Duodenal mucosa (tissue), 2 donors: ENCODE measurements at regions not wholly inside any gene's neighbourhood (a gene's known extent, or its start where the extent isn't known, plus 50 kb on each side); places are given as distances from the start of the nearest gene placed in this dataset.
A peak's percentile ranks its signal among the peaks of the same experiment; 100 is the strongest.

Source experiments
- H3K27ac ChIP-seq: one replicate; pipeline ENCODE4 v1.7.0; 2013; ENCODE audit warnings: low read depth, low read length
- H3K27me3 ChIP-seq, 2 donors: one replicate each; pipeline ENCODE4 v1.7.0; 2013; ENCODE audit warnings: low read length in 2 of 2, control low read depth in 1 of 2; ENCODE audit not compliant: insufficient read depth in 2 of 2, control insufficient read depth in 1 of 2
- H3K36me3 ChIP-seq, 2 donors: one replicate each; pipeline ENCODE4 v1.7.0; 2013; ENCODE audit warnings: low read length in 2 of 2, control low read depth in 1 of 2; ENCODE audit not compliant: insufficient read depth in 2 of 2, control insufficient read depth in 1 of 2
- H3K4me1 ChIP-seq, 2 donors: one replicate each; pipeline ENCODE4 v1.7.0; 2013; ENCODE audit warnings: low read length in 2 of 2, control low read depth in 1 of 2; ENCODE audit not compliant: insufficient read depth in 2 of 2, control insufficient read depth in 1 of 2
- H3K4me3 ChIP-seq, 2 donors: one replicate each; pipeline ENCODE4 v1.7.0; 2013; ENCODE audit warnings: low read length in 2 of 2, low read depth in 1 of 2
- H3K9ac ChIP-seq, 2 donors: one replicate each; pipeline ENCODE4 v1.7.0; 2013; ENCODE audit warnings: low read length in 2 of 2, low read depth in 1 of 2
- H3K9me3 ChIP-seq, 2 donors: one replicate each; pipeline ENCODE4 v1.7.0; 2013; ENCODE audit warnings: low read length in 2 of 2, control low read depth in 1 of 2; ENCODE audit not compliant: control insufficient read depth in 1 of 2

DNA sequence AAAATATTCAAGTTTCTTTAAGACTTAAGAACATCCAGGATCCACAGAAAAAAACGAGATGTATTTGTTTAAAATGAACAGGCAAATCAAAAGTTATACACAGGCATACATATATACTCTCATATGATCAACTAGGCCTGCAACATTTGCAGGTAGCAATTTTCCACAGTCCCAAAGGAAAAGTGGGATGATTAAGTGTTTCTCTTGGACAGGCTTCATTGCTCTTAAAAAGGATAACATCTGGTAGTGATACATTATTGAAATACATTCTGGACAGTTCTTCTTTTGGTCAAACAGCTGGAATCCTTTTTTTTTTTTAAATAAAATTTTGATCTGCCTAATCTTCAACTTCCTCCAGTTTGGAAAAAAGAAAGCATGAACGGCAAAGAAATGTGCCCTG is 114.8 kb upstream of the TDRD3 start:
- H3K4me1 ChIP-seq: no peaks in the 10 kb centered on the region
- H3K9ac ChIP-seq: no peak overlapping the region
- H3K27me3 ChIP-seq: no peaks in the 10 kb centered on the region
- no peak overlapping the region for H3K27ac ChIP-seq
- no peaks in the 10 kb centered on the region for H3K36me3 ChIP-seq
- H3K9me3 ChIP-seq: no peaks in the 10 kb centered on the region
- H3K4me3 ChIP-seq: no peak overlapping the region

GRCh38 chr13:60282708-60283107 is 114.3 kb upstream of the TDRD3 start:
- Histone ChIP-seq H3K9me3 (no peaks in the 10 kb centered on the region), H3K27ac (no peak overlapping the region), H3K4me1 (no peaks in the 10 kb centered on the region), H3K27me3 (no peaks in the 10 kb centered on the region), H3K4me3 (no peak overlapping the region), H3K9ac (no peak overlapping the region), H3K36me3 (no peaks in the 10 kb centered on the region)

- H3K9me3 ChIP-seq: no peaks in the 10 kb centered on the region
- no peak overlapping the region for H3K4me3 ChIP-seq
- H3K9ac ChIP-seq: no peak overlapping the region
- no peak overlapping the region for H3K27ac ChIP-seq
- H3K36me3 ChIP-seq: no peaks in the 10 kb centered on the region
- no peaks in the 10 kb centered on the region for H3K27me3 ChIP-seq
- no peaks in the 10 kb centered on the region for H3K4me1 ChIP-seq
Measured at GRCh38 chr13:60286707-60287106, 110.3 kb upstream of the TDRD3 start.

DNA sequence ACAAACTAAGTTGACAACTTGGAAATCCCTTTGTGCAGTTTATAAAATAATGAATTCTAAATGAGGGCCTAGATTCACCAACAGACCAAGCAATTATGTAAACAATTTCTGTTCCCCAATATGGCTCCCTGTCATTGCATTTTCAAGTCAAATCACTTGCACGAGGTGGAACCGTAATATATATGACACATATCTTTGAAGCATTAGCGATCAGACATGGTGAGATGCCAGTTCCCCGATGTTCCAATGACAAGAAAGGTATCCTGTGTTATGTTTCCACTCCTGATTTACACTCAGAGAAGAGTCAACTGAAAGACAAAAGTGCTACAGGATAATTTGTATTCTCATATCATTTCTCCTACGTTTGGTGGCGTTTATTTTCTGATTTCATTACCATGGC is 108.5 kb upstream of the TDRD3 start:
- Histone ChIP-seq H3K4me1 (no peaks in the 10 kb centered on the region), H3K27me3 (no peaks in the 10 kb centered on the region), H3K9ac (no peak overlapping the region)

DNA sequence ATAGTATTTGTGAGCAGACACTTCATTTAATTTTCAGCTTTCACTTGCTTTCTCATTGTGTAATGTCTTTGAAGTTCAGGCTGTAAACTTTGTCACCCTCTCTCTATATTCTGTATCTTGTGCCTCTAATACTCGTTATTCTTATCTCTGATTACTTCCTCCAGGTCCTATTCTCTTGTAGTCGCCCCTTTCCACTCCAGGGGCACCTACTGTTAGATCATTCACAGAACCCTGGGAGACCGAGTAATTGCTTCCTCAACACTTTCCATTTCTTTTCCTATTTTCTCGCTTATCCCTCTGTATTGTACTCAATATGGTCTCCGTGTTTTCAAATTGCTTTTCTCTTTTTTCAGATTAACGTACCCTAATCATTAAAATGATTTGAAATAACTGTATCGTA is 93.9 kb upstream of the TDRD3 start:
- Histone ChIP-seq H3K36me3 (no peaks in the 10 kb centered on the region), H3K4me3 (no peak overlapping the region), H3K27ac (no peak overlapping the region), H3K27me3 (no peaks in the 10 kb centered on the region), H3K9me3 (no peaks in the 10 kb centered on the region), H3K9ac (no peak overlapping the region), H3K4me1 (no peaks in the 10 kb centered on the region)

More for the DNA sequence above, 108.5 kb upstream of the TDRD3 start:
- Histone ChIP-seq H3K27ac (no peak overlapping the region), H3K9me3 (no peaks in the 10 kb centered on the region), H3K36me3 (no peaks in the 10 kb centered on the region), H3K4me3 (no peak overlapping the region)

- Histone ChIP-seq H3K4me3 (no peak overlapping the region), H3K9ac (no peak overlapping the region)
Measured at GRCh38 chr13:60311527-60311926, 85.5 kb upstream of the TDRD3 start.

DNA sequence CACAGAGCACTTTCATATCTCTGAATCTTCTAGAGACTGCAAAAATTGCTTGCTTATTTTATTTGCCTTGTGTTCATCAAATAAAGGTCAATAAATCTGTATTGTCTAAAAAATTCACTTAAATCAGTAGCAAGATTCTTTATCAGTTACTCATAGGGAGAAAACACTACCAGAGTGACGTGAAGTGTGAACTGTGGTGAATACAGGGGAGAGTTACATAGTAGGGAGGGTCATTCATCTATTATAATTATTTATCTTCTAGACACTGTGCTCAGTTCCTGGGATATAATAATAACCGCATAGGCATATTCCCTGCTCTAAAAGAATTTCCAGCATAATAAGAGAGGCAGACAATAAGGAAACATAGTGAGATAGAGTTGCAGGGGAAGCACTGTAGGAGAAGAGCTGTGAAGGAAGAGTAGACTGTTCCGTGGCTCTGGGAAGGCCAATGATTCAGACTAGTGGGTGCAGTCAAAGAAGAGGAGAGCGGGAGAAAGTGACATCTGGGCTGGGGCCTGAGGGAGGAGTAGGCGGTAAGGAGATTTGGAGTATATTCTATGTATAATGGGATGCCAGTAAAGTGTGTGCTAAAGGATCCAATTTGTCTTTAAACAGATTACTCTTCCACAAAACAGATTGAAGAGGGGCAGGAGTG is 84.0 kb upstream of the TDRD3 start:
- H3K9me3 ChIP-seq: no peaks in the 10 kb centered on the region
- no peak overlapping the region for H3K9ac ChIP-seq

More at GRCh38 chr13:60311527-60311926, 85.5 kb upstream of the TDRD3 start:
- Histone ChIP-seq H3K9me3 (no peaks in the 10 kb centered on the region), H3K36me3 (no peaks in the 10 kb centered on the region), H3K27ac (no peak overlapping the region), H3K27me3 (no peaks in the 10 kb centered on the region), H3K4me1 (no peaks in the 10 kb centered on the region)

DNA sequence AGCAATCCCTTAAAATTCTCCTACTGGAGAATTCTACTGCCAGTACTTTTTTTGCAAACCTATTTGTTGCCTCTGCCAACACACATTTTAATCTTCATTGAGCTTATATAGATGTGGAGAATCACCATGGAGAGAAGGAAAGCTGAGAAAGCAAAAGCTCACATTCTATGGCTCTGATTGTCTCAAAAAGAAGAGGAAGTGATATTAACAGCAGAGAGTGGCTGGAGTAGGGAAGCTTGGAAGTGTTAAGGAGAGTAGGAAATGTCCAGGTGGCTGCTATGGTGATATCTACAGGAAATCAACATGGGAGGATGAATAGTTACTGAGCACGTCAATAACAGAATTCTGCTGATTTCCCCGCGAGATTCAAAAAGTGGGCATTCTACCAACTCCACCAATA is 78.8 kb upstream of the TDRD3 start:
- no peak overlapping the region for H3K4me3 ChIP-seq
- no peaks in the 10 kb centered on the region for H3K9me3 ChIP-seq
- no peaks in the 10 kb centered on the region for H3K4me1 ChIP-seq
- H3K36me3 ChIP-seq: no peaks in the 10 kb centered on the region
- H3K27ac ChIP-seq: no peak overlapping the region
- H3K9ac ChIP-seq: no peak overlapping the region
- no peaks in the 10 kb centered on the region for H3K27me3 ChIP-seq

More for the DNA sequence above, 84.0 kb upstream of the TDRD3 start:
- no peak overlapping the region for H3K27ac ChIP-seq
- no peaks in the 10 kb centered on the region for H3K36me3 ChIP-seq
- no peaks in the 10 kb centered on the region for H3K4me1 ChIP-seq
- H3K27me3 ChIP-seq: no peaks in the 10 kb centered on the region
- no peak overlapping the region for H3K4me3 ChIP-seq

GRCh38 chr13:60324131-60324530 is 72.9 kb upstream of the TDRD3 start:
- Histone ChIP-seq H3K27me3 (no peaks in the 10 kb centered on the region), H3K9ac (no peak overlapping the region), H3K9me3 (no peaks in the 10 kb centered on the region), H3K27ac (no peak overlapping the region), H3K4me1 (peaks cover 9 to 14% of the 10 kb centered on the region in 2 donors), H3K36me3 (no peaks in the 10 kb centered on the region), H3K4me3 (no peak overlapping the region)

- Histone ChIP-seq H3K9me3 (no peaks in the 10 kb centered on the region), H3K9ac (no peak overlapping the region), H3K36me3 (no peaks in the 10 kb centered on the region), H3K4me3 (no peak overlapping the region), H3K27me3 (no peaks in the 10 kb centered on the region), H3K27ac (no peak overlapping the region), H3K4me1 (peaks cover 9 to 14% of the 10 kb centered on the region in 2 donors)
Measured at GRCh38 chr13:60326273-60326672, 70.7 kb upstream of the TDRD3 start.

- peaks cover 9 to 14% of the 10 kb centered on the region in 2 donors for H3K4me1 ChIP-seq
- H3K9ac ChIP-seq: no peak overlapping the region
- H3K27me3 ChIP-seq: no peaks in the 10 kb centered on the region
- H3K9me3 ChIP-seq: no peaks in the 10 kb centered on the region
- H3K36me3 ChIP-seq: no peaks in the 10 kb centered on the region
- H3K4me3 ChIP-seq: peak overlapping the region; percentile 11 to 50
- no peak overlapping the region for H3K27ac ChIP-seq
Measured at GRCh38 chr13:60327511-60327910, 69.5 kb upstream of the TDRD3 start.
